ENCODE measurements at regions not wholly inside any gene's neighbourhood (a gene's known extent, or its start where the extent isn't known, plus 50 kb on each side); places are given as distances from the start of the nearest gene placed in this dataset.

DNA sequence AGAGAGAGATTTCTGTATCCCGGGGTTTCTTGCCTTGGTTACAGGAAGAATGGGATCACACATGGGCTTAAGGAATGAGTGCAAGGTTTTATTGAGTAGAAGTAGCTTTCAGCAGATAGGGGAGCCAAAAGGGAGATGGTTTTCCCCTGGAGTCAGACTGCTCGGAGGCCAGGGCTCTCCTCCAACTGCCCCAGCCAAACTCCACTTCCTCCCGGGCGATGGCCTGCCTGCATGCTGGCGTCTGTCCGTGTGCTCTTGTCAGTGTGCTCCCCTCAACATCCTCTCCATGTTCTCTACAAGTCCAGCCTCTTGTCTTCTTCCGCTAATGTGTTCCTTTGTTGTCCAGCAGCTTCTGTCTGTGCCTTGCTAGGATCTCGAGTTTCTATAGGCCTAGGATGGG lies 421.3 kb upstream of the ADGRL2 start:
- no peak for DNase-seq

DNA sequence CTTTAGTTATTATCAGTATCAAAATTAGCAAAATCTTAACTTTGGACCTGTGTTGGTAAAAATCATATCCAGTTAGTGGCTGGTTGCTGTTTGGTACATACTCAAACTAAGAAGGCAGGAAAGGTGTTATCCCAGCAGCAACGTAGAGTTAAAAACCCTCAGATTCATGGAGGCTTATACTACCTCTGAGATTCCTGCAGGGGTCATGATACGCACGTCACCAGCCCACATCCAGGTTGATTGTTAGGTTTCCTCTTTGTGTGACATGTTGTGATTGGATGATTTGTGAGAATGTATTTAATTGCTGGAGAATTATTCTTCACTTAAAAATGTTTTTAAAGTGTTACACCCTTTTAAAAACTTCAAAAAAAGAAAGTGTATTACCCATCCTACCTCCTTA lies 423.3 kb upstream of the ADGRL2 start:
- no peak for DNase-seq

DNA sequence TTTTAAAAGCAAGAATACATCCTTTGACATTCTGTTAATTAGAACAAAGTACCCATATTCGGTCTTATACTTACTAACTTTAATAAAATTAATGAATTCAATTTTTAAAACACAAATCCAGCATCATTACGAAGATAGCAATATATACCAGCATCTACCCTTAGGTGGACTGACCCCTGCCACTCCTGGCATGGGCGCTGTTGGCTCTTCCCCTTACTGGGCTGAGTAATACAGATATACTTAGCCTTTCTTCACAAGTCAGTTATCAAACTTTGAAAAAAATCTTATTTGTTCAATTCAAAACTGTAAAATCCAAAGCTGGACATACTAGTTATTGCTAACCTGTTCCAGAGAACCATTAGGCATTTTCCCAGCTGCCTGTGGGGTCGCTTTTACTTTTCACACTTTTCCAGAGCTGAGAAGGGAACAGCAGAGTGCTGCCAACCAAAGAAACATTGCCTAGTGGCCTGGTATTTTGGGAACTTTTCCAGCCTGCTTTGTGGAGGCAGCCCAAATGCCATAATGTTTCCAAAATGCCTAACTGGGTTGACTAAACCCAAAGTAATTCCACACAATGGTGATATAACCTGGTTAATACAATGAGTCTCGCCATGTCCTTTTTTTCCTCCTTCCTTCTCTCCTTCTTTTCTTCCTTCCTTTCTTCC lies 424.7 kb upstream of the ADGRL2 start:
- DNase-seq, result no peak

DNA sequence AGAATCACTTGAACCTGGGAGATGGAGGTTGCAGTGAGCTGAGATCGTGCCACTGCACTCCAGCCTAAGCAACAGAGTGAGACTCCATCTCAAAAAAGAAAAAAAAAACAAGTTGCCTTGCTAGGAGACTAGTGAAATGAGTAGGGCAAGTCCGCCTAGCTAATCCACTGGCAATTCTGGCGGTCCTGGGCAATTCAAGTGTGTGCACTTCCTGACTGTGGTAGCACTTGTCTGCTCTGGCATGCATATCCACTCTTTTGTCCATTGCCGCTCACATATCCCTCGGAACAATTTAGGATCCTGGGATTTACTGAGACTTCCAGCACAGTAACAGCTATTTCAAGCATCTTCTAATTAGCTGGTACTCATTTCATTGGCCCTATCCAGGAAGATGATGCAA lies 426.3 kb upstream of the ADGRL2 start:
- no peak for DNase-seq

DNA sequence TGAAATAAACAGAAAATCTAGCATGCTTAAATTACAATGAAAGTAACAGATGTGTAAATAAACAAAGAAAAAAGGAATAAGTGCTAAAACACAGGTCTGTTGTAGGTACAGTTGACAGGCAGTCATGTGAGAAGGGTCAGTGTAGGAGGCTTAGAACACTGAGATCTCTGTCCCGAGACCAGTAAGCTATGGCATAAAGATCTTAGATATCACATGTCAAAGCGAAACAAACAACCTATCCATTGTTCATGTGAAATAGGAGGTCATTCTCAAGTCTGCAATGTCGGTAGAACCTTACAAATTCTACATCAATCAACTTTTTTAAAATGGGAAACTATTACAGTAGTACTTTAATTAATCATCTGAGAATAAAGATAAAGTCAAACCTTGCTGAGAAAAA lies 428.9 kb upstream of the ADGRL2 start:
- no peak for DNase-seq

DNA sequence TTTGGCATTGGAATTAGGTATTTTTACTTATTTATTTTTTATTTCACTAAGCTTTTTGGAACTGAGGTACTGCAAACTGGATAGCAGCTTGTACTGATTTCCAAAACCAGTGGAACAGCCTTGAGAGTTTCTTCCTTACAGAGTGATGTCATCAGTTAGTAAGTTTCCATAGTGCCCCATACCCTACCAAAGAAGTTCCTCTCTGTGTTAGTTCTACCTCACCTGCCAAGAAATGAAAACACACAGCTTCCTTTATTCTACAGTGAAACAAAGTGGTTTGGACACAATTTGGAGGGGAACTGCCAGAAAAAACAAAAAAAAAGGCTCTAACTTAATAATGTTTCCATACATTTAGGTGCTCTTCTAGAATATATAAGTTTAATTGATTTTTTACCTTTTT lies 430.9 kb upstream of the ADGRL2 start:
- no peak for DNase-seq

DNA sequence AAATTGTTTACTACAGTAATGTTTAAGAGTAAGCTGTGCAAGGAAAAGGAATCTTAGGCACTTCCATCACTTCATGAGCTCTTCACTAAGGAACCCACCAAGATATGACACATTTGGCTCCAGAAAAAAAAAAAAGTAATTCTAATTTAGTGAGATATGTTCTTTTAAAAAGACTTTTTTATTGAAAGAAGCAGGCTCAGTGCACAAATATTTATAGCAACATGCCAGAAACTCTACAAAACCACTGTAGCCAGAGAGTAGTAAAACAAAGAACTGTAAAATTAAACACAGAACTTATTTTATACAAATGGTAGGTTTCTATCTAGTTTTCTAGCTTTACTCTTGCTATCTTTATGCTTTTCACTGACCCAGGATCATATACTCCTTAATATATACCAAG lies 434.6 kb upstream of the ADGRL2 start:
- DNase-seq, result no peak

DNA sequence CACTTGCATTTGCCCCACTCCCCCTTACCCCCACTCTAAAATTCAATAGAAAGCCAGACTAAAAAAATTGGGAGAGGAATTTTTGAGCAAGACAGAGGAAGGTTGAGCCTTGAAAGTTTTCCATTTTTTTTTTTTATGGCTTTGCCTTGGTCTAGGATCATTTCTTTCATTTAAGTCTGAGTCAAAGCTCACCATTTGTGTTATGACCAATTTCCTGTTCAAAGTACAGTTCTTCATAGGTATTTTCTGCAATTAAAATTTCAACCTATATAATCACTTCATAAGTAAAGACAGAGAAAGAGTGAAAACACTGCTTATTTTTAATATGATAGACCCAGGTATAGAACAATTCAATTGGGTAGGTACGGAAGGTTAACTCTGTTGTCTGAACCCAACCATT lies 436.6 kb upstream of the ADGRL2 start:
- no peak for DNase-seq

DNA sequence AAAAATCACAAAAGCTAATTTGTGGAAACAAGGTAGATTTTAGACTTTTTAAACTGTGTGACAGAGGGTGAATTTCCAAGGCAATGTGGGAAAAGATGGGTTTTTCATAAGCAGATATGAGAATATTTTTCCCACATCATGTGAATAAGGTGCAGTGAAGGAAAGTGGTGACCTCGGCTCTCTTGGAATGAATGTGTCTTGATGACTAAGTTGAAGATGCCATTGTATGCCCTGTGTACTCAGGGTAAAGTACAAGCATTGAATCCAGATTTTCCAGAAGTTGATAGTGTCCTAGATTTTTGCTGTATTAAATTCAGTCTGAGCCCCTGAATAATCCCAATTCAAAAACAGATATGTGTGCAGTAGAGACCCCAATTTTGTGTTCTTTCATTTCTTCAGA lies 442.6 kb upstream of the ADGRL2 start:
- no peak for DNase-seq

DNA sequence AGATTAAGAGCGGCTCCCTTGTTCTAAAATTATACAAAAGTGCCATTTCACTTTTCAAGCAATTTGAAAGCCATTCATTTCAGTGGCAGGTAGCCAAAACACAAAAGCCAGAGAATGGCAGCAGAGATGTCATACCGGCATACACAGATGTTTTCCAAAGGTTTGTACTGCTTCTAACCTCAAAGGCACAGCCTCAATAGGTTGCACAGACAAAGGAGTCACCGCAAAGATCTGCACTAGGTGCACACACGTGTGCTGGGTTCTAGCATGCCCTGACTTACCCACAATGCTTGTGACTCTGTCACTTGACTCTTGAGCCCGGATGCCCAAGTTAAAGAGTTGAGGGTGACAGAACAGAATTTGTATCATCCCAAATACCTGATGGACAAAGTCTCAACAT lies 448.9 kb upstream of the ADGRL2 start:
- DNase-seq, result no peak

DNA sequence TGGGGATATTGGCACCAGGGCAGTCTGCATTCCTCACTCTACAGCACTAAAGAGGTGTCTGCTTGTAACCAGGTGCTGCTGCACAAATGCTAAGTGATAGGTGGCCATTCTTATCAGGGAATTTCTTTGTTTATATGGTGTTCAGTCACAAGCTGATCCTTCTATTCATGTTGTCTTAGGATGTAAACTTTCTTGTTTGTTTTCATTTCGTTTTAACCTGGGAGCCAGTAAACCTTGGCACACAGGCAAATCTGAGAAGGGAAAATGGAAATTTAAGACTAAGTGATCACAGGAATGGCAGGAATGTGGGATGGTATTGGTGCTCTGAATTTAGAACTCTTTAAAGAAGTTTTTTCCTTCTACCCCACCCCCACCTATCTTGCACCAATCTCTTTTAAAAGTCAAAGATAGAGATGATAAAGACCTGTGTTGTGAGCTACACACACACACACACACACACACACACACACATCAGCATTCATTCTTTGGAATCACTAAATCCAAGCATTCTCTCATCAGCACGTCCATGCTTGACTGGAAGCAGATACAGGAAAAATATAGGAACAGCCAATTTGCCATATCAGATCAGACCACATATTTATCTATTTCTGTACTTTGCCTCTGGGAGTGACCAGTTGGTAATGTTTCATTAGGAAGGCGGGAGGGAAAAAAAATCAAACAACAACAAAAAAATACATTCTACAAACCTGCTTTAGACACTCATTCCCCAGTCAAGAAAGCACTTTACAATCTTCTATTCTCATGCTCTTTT lies 451.4 kb upstream of the ADGRL2 start:
- DNase-seq, result no peak

DNA sequence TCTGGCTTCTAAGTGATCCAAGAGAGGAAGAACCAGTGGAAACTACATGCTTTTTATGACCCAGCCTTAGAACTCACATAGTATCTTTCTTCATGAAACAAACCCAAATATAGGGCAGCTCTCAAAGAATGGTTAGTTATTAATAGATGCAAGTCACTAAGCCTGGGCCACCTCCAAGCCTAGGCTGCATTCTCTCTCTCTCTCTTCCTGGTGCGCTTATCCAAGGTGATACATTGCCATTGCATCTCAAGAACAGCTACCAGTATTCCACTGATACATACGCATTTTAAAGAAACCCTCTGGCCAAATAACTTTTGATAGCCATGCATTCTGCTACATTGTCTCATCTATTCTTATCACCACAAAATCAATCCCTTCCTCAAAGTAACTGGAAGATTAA lies 455.6 kb upstream of the ADGRL2 start:
- no peak for DNase-seq

DNA sequence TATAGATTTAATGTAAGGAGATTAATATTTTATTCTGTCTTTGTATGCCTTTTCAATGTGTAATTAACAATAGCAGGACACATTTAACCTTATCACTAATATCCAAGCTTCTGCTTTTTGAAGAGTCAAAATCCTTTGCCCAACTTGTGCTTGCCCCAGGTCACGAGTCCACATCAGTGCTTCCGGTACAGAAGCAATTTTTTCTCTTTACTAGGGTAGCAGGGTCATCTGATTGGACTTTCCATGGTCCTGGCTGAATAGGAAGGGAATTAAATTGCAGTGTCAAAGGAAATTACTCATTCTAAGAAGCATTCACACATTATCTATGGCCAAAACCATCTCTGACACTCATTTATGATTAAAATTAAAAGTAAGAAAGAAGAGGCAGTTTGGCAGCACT lies 460.5 kb upstream of the ADGRL2 start:
- no peak for DNase-seq

DNA sequence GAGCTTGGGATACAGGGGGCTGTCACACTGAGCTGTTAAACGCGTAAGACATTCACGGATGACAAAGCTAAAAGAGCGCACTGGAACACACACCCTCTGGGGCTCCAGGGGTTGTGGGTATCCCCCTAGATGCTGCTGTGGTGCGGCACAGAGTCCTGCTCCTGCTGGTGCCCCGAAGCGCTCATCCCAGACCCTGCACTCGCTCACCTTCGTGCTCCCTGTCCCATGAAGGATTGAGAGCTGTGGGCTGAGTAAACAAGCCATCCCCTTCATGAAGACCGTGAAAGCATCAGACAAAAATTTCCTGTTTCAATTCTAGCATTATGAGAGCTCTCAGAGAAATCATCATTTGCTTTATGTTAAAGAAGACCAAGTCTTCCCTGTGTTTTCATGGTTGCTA lies 463.5 kb upstream of the ADGRL2 start:
- DNase-seq, result no peak

DNA sequence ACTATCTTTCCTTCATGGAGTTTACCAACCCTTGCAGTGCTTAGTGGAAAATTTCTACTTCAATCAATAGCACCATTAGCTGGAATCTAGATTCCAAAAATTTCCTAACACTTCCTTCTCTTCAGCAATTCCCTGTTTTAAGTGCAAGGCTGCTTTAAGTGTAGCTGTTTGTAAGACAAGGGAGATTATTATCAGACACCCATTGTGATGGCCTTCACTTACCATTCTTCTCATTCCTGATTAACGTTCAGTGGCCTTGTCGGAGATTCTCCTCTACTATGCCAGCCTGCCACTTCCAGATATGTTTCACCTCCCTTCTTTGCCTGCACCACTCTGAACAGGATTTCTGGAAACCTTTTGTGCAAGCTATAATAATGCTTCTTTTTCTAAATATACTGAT lies 464.9 kb upstream of the ADGRL2 start:
- no peak for DNase-seq

DNA sequence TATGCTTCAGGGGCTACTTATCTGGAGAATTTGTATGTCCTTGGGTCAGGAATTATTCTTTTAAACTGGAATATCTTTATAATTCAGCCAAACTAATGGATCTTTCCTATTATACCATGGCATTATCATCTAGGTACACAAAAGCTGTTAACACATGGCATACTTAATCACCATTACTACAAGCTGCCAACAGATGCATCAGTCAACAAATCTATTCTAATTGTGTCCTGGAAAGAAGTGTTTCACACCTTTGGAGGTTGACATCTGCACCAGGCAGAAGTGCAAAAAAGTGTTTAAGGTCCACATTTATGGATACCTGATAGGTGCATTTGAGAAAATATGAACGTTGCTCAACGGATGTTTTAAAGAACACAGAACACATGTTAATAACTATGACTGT lies 470.2 kb upstream of the ADGRL2 start:
- DNase-seq, result no peak

DNA sequence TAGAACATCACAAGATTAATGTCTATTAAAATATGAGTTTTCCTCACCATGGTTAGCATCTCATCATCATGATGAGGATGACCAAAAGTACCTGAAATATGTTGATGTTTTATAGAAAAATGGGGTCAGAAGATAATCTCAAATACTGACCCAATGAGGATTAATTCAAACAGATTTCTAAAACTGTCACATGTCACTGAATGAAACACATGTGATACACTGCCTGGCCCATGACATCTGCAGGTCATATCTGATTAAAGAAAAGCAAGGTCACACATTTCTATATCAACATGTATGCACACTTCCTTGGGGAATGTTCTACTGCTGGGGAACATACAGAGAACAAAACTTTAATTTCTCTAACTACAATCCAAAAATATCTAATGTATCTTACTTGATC lies 470.6 kb upstream of the ADGRL2 start:
- DNase-seq, result no peak

DNA sequence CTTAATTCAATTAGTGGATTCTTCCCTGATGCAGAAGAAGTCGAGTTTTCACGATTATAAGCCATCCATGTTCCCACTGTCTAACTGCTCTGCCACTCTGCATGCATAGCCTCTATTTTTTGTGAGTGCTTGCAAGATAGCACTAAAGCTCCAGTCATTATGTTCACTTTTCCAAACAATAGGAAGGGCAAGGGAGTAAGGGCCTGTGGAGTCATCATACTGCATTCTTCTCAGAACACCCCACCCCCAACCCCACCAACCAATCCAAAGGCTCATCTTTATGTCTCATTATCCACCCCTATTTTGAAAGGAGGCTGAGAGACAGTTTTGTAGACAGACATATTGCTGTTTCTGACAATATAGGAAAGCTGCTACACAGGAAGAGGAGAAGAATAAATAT lies 471.7 kb upstream of the ADGRL2 start:
- DNase-seq, result no peak

DNA sequence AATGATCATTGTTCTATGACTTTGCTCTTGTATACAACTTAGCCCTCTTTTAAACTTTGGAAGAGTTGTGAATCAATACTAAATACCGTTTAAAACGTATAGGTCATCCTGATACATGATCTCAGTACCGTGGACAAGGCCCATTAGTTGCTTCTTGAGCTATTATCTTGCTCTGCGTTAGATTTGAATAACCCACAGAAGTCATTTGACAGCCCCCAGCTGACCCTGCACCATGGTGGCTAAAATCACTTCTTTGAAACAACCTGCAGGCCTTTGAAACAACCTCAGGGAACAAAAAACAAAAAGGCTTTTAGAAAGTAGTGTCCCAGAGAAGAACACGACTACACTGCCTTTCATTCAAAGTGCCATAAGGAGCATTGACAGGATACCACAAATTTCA lies 473.0 kb upstream of the ADGRL2 start:
- DNase-seq, result no peak

DNA sequence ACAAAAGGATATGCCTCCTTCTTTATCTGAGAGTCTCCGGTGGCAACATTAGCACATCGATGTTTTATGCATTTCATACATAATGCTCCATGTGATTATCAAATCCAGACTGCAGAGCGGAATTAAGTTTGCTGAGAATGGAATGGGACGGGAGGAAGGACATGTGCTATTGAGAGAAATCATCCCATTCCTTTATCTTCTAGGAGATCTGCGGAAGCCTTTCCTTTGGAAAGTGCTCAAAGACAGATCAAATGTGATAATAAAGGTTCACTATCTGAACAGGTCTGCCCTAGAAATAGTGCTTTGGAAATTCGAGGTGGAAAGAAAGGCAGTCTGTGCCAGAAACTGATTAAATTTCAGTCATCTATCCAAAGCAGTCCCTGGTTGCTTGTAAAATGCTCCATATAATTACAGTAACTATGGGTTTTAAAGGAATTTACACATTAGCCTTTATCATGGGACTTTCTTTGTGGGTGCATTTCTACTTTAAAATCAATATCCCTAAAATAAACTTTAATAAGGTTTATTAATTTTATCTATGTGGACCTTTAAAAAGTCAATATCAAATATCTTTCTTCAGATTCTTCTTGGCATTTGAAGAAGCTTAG lies 473.5 kb upstream of the ADGRL2 start:
- no peak for DNase-seq

DNA sequence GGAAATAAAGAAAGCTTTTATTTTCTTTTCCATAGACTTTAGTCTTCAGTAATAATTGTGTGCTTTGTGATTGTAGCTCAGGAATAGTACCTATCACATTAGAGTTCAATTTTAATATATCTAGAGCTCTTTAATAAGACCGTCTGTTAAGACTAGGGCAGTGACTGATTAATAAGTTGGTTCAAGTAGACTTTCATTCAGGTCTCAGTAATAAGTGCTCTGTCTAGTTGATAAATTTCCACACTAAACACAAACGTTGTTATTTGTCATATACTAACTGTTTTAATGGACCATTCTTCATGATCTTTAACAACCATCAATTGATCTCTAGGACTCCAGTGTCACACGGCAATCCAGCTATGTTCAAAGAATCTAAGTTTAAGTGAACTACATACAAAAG lies 474.5 kb upstream of the ADGRL2 start:
- no peak for DNase-seq

DNA sequence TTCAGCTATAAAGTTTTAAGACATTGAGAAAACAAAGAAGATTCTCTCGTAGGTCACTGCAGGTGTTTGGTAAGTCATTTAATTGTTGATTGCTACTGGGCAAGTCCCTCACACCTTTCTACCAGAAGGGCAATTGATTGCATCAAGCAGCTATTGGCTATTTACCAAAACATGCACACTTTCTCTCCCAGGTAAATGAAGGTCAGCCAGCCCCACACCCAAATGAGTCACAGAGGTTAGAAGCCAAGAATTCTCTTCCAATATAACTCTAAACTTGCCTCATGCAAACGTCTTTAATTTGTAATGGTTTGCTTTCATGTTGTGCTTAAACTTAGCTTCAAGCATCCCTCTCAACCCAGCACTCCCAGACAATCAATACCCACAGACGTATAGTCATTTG lies 475.3 kb upstream of the ADGRL2 start:
- no peak for DNase-seq

DNA sequence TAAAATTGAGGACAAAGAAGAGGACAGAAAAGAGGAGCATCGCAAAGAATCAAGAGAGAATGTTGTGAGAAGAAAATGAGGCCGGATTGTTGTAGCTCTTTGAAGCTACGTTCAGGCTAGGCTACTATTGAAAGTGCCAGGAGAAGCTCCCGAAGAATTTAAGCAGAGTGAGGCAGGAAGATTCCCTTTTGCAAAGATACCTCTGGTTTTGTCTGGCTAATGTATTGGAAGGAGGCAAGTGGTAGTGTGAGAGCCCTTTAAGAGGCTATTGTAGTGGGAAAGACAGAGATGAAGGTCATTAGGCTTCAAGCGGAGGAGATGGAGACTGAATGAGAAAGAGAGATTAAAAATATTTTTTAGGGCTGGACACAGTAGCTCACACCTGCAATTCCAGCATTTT lies 476.9 kb upstream of the ADGRL2 start:
- DNase-seq, result no peak

DNA sequence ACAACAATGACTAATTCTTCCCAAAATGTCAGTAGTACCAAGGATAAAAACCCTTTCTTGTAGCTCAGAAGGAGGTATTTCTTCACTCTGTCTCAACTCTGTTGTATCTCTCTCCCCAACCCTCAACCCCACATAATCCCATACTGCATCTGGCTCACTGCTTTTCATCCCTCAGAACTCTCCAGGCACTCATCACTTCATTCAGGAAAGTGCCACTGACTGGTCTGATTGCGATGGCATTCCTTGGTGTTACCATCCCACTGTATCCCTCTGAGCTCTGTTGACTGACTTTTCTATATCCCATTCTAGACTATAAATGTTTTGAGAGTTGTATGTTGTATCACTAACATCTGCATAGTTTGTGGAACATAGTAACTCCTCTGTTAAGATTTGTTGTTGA lies 483.5 kb upstream of the ADGRL2 start:
- DNase-seq, result no peak

Data from NCI-H1436 treated with DMSO at 0.1 percent for 48 hours (cell line).